Hematopoietic multipotent progenitor cell treated with erythropoietin and hydrocortisone succinate and interleukin-3 and kit ligand, for 8 days (in vitro differentiated cells): ENCODE measurements at regions not wholly inside any gene's neighbourhood (a gene's known extent, or its start where the extent isn't known, plus 50 kb on each side); places are given as distances from the start of the nearest gene placed in this dataset.

ENCODE experiments used
- DNase-seq: peaks from one replicate; pipeline ENCODE4 v3.0.0-alpha.2; 2015

DNA sequence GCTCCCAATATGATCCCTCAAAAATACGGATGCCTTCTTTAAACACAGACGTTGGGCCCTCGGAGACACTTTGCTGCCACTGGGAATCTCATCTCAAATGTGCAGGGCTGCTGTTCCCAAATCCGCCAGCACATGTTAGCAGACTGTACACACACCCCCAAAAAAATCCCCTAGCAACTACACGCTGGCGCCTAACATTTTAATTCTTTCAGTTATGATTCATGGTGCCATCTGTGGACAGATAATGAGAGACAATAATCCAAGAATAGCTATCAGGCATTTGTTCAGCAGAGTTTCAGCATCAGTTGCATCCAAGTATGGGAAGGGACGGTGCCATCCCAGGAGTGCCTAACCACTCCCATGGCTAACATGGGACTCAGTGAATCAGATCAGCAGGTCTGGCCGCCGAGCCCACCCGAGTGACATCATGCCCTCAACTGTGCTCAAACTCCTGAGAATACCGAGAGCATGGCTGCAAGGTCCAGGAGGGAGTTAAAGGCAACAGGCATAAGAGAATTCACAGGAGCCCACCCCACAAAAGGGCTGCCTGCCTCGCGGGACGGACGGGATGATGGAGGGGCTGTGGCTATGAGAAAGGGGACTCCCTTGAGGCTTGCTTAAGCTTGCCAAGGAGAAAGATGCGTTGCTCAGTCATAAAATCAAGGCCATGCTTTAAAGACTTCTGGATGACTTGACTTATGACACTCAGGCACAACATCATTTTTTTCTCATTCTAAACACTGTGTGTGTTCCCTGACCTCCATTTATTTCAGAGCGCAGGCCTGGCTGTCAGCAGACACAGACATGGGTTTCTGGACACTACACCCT is 337.0 kb downstream of the SHANK2 start:
- DNase-seq = no peak

DNA sequence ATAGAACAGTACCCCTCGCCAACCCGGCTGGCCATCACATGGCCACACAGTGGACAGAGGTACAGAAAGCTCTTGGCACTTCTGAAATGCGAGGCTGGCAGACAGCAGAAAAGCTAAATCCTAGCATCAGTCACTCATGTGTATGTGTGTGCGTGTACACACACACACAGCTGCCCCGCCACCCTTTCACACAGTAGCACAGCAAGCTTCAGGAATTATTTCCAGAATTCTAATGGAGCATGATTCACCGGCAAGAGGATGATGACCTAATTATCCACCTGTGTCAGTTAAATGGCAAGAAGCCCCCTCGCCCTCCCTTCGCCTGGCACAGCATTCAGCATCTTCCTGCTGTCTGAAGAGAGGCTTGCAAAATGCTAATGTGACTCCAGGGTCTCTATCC is 336.0 kb downstream of the SHANK2 start:
- no peak for DNase-seq

DNA sequence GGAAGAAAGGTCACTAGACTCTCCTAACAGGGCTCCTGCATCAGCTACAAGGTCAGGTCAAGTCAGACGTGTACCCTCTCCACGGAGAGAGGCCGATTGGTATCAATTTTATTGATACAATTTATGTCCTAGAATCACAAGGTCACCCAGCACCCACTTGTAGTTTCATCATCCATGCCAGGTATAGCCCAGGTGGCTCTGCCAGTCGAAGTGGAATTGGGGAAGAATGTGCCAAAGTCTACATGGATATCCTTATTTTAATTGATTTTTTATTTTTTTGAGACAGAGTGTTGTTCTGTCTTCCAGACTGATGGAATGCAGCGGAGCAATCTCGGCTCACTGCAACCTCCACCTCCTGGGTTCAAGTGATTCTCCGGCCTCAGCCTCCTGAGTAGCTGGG is 334.1 kb downstream of the SHANK2 start:
- DNase-seq = no peak

DNA sequence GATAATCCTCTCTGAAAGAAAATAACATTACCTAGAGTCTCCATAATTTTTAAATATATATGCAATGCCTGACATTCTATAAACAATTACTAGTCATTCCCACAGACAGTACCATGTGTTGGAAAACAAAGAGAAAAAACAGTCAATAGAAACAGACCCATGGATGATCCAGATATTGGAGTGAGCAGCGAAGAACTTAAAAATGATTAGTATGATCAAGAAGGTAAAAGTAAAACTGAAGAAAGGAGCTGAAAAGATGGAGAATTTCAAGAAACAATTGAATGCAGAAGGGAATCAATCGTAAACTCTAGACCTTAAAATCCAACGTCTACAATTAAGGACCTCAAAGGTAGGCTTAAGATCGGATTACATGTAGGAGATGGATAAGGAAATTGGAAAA is 330.6 kb downstream of the SHANK2 start:
- no peak for DNase-seq

DNA sequence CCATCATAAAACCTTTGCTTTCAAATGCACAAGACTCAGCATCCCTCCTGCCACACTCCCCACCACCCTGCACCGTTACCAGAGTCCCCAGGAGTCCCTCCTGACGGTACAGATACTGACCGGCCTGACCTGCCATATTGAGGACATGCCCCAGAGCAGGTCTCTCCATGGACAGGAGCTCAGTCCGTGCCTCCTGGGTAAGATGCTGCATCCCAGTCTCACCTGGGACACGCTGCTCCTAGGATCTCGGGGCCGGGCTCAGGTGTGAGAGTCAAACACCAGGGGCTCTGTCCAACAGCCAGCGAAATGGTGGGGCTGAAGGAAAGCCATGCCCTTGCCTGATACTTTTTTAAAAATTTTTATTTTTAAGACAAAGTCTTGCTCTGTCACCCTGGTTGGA is 328.3 kb downstream of the SHANK2 start:
- DNase-seq = no peak

DNA sequence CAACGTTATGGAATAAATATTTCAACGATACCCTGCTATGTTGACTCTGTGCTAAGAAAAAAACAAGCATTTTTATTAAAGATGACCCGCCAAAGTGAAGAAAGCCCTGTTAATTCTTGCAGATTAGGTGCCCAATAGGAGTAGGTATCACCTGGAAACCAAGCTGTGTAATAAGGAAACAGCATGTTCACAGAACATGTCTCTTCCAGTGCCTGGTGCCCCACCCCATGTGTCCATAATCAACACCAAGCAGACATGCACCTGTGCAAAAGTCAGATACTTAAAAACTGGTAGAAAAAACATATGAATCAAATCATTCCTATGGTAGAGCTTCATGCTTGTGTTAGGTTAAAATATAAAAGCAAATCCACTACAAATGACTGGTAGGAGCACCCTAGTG is 327.1 kb downstream of the SHANK2 start:
- DNase-seq = no peak

DNA sequence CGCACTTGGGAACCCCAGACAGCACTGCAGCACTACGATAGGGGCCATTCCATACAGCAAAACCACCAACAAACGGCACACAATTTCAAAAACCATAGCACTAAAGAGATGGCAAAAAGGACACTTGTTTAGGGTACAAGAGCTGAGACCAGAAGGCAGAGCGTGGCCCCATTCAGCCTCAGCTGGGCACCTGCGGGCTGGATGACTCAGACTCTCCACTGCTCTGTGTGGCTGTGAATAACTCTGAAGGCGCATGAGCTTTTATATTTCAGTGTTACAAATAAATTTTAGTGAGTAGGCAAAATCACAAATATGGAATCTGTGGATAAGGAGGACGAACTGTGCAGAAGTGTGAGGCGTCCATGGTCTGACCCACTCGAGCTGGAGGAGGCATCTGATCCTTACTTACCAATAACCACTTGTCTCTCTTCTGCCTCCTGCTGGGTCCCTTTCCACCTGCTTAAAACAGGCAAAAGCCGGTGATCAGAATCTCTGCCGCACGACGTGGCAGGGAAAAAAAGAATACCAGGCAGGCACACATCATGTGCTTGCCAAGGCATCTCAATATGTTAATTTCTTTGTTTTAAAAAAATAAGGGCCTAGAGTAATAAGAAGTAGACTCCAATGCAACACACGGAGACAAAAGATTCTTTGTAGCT is 325.7 kb downstream of the SHANK2 start:
- DNase-seq = no peak

DNA sequence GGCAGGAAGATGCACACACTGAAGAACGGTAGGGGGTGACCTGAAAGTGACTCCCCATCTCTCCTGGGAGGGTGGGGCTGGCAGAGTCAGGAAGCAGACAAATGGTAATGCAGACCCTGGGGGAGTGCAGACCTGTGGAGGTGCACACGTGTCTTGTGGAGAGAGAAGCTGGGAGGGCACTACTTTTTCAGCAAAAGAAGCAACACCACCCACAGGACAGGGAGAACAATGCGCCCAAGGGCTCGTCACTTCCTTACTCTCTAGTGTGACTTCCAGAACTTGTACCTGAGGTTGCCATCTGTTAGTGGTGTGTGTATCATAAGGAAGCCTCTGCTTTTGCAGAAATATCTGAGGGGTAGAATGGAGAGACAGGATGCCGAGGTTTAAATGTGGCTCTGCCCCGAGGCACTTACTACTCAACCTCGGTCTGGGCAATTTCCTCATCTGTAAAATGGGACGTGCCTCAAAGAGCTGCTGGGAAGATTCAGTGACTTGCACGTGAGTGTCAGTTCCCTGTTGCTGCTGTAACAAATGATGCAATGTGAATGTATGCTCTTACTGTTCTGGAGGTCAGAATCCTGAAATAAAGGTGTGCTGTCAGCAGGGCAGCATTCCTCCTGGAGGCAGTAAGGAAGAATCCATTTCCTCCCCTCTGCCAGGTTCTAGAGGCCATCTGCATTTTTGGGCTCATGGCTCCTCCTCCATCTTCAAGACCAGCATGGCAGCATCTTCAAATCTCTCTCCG is 323.4 kb downstream of the SHANK2 start:
- DNase-seq = no peak

DNA sequence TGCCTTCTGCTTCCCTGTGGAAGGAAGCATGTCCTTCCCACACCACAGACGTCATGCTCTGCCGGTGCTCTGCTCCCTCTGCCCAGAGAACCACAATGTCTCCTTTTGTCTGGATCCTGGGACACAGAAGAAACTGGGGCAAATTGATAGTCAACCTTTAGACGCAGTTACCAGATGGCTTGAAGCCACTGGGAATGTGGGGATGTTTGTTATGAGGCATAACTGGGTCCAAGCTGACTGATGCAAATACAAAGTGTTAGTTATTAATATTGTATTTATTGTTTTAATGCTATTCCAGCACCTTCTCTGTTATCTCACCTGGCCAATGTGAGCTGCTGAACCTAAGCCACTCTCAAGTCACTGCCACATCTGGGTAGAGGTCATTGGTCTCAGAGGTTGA is 322.2 kb downstream of the SHANK2 start:
- DNase-seq = no peak

DNA sequence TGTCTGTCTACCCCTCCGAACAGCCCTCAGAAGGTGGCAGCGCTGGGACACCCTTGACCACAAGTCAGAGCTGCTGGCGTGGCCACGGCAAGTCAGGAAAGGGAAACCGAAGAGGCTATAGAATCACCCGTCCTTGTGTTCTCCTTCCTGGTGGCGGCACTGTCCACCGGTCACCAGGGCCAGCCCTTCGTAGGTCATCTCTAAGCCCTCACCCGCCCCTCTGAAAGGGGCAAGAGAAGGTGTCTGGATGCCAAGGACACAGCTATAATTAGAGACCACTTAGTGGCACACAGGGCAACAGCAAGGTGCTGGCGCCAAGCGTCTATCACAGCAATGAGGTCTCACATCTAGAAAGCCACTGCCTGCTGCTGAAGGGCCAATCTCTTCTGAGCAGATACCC is 320.9 kb downstream of the SHANK2 start:
- no peak for DNase-seq

DNA sequence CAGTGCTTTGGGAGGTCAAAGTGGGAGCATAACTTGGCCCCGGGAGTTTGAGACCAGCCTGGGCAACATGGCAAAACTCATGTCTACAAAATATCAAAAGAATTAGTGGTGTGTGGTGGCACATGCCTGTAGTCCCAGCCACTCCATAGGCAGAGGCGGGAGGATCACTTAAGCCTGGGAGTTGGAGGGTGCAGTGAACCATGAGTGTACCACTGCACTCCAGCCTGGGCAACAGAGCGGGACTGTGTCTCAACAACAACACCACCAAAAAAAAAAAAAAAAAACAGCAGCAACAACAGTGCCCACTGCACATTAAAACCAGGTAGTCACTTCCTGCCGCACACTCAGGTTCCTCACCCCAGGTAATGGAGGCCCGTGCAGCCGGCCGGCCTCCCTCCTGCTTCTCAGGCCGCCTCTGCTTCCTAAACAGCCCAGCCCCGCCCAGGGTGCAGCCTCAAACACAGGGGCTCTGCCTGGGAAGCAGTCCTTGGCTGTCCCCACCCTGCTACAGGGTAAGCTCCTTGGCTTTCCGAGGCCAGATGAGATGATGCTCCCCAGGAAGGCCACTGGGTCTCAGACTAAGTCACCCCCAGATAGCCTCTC is 318.3 kb downstream of the SHANK2 start:
- no peak for DNase-seq

DNA sequence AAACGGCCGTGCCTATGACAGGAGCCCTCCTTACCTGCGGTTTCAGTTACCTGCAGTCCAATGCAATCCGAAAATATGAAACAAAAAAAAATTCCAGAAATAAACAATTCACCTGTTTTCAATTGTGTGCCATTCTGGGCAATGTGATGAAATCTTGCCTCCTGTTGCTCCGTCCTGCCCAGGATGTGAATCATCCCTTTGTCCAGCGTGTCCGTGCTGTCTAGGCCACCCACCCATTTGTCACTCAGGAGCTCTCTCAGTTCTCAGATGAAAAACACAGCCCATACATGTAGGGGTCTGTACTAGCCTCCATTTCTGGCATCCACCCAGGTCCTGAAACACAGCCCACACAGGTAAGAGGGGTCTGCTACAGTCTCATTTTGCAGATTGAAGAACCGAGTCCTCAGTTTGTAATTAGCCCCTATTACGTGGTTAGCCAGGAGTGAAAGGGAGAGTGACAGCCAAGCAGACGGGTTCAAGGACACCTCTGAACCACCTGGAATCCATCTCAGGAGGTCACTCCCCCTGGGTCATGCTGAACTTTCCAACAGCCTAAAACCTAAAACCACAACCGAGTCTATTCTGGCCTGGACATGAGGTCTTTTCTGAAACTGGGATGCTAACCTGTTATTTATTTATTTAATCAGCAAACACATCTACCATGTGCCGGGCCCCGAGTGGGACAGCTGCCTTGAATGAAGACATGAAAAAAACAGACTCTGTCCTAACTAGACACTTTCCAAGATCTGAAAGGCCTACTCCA is 317.2 kb downstream of the SHANK2 start:
- DNase-seq = no peak

DNA sequence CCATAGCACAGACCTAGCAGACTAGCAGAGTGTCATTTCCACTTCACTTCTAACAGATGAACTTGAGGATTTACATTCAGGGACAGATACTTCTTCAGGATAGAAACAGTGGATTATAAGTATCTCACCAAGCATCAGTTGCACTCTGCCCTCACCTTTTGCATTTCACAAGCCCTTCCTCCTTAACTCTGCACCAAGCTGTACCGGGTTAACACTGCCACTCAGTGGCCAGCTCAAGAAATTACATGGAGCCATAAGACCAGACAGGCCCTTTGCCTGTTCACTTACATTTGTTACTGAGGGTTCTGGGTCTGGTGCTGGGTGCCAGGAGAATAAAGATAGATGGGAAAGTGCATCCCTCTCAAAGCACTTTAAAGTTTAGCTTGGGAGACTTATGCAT is 309.8 kb downstream of the SHANK2 start:
- peak; percentile 14 for DNase-seq

DNA sequence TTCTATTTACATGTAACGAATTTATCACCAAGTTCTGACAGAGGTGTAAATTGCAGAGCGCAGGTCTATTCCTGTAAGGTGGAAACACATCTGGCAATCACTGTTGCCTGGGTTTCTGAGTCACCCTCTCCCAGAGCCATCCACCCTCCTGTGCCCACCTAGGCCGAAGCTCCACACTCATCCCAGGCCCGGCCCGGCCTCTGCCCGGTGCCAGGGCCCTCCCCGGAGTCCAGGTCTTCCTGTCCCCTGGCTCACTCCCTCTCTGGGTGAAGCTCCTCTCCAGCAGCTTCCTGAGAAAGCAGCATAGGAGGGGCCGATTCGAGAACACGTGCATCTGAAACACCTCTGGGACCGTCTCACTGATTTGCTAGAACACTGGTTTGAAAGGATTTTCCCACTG is 308.2 kb downstream of the SHANK2 start:
- no peak for DNase-seq

DNA sequence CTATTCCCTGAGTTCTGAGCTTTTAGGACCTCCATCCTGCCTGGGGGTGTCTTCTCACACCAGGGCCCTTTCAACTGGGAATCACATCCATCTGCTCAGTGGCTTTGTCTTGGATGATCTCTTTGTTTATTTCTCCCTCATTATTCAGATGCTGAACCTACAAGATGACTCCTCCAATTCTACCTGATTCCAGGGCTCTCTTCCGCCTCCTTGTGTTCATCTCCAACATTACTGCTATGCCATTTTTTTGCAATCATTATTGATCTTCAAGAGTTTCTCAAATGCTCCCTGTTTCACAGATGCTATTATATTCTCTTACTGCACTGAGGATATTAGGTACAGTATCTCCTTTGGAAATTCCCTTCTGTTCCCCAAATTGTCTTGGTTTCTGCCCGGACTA is 307.7 kb downstream of the SHANK2 start:
- DNase-seq = no peak

DNA sequence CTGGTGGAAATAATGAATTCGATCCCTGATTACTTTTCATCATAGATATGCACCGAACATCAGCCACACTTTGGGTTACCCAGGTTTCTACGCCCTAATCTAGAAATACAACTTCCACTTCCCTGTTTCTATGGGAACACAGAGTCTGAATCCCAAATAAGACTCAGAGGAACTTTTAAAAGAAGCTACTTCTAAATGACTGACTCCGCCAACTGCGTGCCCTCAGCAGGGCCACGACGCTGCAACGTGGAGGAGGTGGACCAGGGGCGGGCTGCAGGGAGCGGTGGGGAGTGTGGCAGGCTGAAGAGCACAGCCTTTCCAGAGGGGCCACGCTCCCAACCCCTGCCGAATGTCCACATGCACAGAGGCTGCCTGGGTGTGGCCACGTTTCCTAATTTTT is 304.0 kb downstream of the SHANK2 start:
- no peak for DNase-seq

DNA sequence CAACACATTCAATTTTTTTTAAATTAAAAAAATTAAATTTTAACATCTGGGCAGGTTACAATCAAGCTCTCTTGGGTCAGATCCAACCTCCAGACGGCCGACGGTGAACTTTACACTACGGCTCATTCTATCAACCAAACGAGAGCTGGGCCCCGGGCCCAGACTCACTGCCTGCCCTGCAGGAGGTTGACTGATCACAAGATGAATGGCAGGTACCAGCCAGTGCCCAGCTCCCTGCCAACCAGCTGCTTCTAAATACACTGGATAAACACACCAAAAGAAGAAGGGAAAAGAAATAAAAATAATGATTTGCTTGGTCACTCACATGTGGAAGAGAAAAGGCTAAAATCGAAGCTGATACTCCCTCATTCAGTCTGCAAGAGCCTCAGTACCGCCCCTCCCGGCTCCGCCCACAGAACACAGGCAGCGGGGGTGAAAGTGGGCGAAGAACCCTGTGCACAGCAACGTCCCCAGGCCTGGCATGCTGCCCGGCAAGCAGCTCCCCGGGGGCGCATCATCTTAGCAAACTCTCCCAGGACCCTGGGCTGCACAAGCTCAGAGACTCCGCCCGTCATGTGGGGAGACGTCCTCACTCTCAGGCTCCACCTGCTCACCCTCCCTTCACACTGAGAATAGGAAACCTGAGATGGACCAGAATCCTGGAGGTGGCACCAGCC is 303.4 kb downstream of the SHANK2 start:
- no peak for DNase-seq

DNA sequence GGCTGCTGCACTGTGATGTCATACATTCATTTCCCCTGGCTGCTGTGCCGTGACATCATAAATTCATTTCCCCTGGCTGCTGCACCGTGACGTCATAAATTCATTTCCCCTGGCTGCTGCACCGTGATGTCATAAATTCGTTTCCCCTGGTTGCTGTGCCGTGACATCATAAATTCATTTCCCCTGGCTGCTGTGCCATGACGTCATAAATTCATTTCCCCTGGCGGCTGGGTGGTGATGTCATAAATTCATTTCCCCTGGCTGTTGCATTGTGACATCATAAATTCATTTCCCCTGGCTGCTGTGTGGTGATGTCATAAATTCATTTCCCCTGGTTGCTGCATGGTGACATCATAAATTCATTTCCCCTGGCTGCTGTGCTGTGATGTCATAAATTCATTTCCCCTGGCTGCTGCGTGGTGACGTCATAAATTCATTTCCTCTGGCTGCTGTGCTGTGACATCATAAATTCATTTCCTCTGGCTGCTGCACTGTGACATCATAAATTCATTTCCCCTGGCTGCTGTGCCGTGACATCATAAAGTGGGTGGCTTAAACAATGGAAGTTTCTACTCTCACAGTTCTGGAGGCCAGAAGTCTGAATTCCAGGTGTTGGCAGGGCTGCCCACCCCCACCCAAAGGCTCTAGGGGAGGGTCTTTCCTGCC is 301.1 kb downstream of the SHANK2 start:
- no peak for DNase-seq

DNA sequence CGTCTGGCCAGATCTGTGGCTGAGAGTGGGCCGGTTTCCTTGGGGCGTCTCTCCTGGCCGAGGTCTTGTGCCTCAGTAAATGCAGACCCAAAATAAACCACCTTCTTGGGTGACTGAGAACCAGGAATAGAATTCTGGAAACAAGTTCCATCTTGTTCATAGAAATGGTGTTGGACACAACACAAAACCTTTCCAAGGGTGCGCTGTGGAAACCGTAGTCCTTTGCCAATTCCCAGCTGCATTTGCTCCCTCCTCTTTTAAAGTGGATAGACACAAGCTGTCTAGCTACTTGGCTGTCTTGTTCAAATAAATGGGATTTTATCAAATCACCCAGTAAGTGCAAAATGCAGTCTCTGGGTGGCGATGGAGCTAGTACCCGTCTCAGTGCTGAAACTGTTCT is 300.2 kb downstream of the SHANK2 start:
- DNase-seq = no peak

DNA sequence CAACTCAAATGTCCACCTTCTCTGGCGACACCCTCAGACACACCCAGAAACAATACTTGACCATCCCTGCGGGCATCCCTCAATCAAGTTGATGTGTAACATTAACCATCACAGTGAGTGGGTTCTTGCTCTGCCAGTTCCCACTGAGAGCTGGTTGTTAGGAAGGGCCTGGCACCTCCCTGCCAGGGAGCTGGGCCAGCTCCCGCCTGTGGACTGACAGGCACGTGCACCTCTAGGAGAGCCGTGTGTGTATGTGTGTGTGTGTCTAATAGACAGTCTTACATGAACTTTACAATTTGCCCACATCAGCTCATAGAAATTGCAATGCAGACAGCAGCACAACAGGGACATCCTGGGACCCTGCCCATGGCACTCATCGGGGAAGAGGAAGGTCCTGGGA is 298.7 kb downstream of the SHANK2 start:
- no peak for DNase-seq

DNA sequence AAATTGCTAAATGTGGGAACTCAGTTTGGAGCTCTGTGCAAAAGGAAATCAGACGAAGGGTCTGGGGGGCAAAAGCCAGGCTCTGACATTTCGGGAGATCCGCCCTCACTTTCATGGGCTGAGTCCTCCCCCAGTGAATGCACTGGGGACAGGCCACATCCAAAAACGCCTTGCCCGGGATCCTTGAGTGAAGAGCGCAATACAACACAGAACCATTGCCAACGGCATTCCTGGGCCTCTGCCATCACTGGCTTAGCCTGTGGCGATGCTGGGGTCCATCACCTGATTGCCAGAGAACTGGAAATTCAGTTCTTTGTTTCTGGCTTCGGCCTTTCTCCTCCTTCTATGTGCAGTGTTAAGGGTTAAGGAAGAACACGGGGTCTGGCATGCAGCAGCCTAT is 297.9 kb downstream of the SHANK2 start:
- DNase-seq = no peak
